ENCODE measurements at regions not wholly inside any gene's neighbourhood (a gene's known extent, or its start where the extent isn't known, plus 50 kb on each side); places are given as distances from the start of the nearest gene placed in this dataset.

DNA sequence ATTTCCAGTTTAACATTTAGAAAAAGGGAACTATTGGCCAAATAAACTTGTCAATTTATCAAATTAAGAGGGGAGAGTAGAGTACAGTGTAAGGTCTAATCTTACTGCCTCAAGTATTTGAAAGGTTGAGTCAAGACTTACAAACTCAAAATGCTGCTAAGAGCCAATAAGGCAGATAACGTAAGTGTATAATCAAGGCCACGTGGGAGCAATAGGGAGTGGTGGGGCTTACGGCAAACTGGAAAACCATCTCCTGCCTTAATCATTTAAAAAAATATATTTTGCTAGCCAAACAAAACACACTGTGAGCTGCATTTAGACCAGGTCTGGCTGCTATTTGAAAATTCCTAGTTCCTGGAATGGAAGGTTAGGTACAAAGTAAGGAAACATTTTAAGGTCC lies 107.3 kb upstream of the FRMD4B start:
- H3K36me3 ChIP-seq: no peaks in the 10 kb centered on the region
- H3K4me3 ChIP-seq (ENCODE audit: low read depth, low read length): no peak overlapping the region
- TF ChIP-seq, protein P1, sequence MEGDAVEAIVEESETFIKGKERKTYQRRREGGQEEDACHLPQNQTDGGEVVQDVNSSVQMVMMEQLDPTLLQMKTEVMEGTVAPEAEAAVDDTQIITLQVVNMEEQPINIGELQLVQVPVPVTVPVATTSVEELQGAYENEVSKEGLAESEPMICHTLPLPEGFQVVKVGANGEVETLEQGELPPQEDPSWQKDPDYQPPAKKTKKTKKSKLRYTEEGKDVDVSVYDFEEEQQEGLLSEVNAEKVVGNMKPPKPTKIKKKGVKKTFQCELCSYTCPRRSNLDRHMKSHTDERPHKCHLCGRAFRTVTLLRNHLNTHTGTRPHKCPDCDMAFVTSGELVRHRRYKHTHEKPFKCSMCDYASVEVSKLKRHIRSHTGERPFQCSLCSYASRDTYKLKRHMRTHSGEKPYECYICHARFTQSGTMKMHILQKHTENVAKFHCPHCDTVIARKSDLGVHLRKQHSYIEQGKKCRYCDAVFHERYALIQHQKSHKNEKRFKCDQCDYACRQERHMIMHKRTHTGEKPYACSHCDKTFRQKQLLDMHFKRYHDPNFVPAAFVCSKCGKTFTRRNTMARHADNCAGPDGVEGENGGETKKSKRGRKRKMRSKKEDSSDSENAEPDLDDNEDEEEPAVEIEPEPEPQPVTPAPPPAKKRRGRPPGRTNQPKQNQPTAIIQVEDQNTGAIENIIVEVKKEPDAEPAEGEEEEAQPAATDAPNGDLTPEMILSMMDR (IDR thresholded peaks at IDR 0.05; ENCODE audit: low read depth, low read length): no peak
- H3K27me3 ChIP-seq: no peaks in the 10 kb centered on the region
- DNase-seq: no peak
- peaks cover 13% of the 10 kb centered on the region for H3K4me1 ChIP-seq
- no peaks in the 10 kb centered on the region; the same call in 1 of the 2 replicates for H3K9me3 ChIP-seq

DNA sequence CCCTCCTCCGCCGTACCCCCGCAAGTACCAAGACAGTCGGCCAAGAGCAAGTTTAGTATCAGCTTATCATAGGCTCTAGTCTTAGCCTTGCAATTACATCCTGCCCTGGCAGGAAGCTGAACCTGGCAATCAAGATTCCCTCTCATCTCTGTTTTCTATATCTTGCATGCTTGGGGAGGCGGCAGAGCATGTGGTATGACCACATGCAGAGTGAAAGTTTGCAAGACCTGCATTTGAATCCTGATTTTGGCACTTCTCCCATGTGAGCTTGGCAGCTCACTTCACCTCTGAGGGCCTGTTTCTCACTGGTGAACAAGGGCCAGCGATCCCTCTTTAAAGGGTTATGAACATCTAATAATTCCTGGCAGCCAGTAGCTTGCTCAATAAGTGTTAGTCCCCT lies 106.1 kb upstream of the FRMD4B start:
- H3K36me3 ChIP-seq: no peaks in the 10 kb centered on the region
- peaks cover 13% of the 10 kb centered on the region for H3K4me1 ChIP-seq
- no peaks in the 10 kb centered on the region; the same call in 1 of the 2 replicates for H3K9me3 ChIP-seq
- TF ChIP-seq, protein P1 (IDR thresholded peaks at IDR 0.05; ENCODE audit: low read depth, low read length): no peak
- peak; percentile 31 for DNase-seq
- H3K27me3 ChIP-seq: no peaks in the 10 kb centered on the region
- no peak overlapping the region; the same call in 1 of the 2 replicates for H3K4me3 ChIP-seq (ENCODE audit: low read depth, low read length)

DNA sequence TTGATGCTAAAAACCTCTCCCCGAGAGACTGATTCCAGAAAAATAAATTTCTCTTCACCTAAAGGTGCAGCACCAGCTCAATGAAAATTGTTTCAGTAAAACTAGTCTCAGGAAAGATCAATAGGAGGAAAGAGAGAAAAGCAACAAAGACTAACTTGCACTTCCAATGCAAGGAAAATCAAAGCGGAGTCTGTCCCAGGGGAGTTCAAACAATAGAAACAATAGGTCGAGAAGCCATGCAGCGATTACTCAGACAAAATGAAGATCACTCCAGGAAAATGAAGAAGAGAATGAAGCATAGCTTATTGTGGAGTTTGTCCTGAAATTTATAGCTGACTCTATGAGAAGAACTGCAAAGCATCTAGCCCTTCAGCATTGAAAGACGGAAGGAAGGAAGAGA lies 105.1 kb upstream of the FRMD4B start:
- Histone ChIP-seq H3K4me3 (ENCODE audit: low read depth, low read length) (no peak overlapping the region), H3K27me3 (no peaks in the 10 kb centered on the region), H3K9me3 (no peaks in the 10 kb centered on the region; the same call in 1 of the 2 replicates), H3K4me1 (peaks cover 13% of the 10 kb centered on the region), H3K36me3 (no peaks in the 10 kb centered on the region)
- TF ChIP-seq, protein P1 (IDR thresholded peaks at IDR 0.05; ENCODE audit: low read depth, low read length): no peak
- DNase-seq: no peak

- no peaks in the 10 kb centered on the region for H3K36me3 ChIP-seq
- peaks cover 13% of the 10 kb centered on the region for H3K4me1 ChIP-seq
- H3K27me3 ChIP-seq: no peaks in the 10 kb centered on the region
- no peaks in the 10 kb centered on the region; the same call in 1 of the 2 replicates for H3K9me3 ChIP-seq
- H3K4me3 ChIP-seq (ENCODE audit: low read depth, low read length): no peak overlapping the region
- DNase-seq: no peak
- TF ChIP-seq, protein P1 (IDR thresholded peaks at IDR 0.05; ENCODE audit: low read depth, low read length): no peak
These were observed 104.3 kb upstream of the FRMD4B start for GRCh38 chr3:69490235-69490634.

GRCh38 chr3:69488026-69488425 lies 102.1 kb upstream of the FRMD4B start:
- Histone ChIP-seq H3K4me3 (ENCODE audit: low read depth, low read length) (no peak overlapping the region), H3K36me3 (no peaks in the 10 kb centered on the region), H3K4me1 (peaks cover 13% of the 10 kb centered on the region), H3K9me3 (no peaks in the 10 kb centered on the region; the same call in 1 of the 2 replicates), H3K27me3 (no peaks in the 10 kb centered on the region)
- TF ChIP-seq, protein P1 (IDR thresholded peaks at IDR 0.05; ENCODE audit: low read depth, low read length): no peak
- DNase-seq: no peak

DNA sequence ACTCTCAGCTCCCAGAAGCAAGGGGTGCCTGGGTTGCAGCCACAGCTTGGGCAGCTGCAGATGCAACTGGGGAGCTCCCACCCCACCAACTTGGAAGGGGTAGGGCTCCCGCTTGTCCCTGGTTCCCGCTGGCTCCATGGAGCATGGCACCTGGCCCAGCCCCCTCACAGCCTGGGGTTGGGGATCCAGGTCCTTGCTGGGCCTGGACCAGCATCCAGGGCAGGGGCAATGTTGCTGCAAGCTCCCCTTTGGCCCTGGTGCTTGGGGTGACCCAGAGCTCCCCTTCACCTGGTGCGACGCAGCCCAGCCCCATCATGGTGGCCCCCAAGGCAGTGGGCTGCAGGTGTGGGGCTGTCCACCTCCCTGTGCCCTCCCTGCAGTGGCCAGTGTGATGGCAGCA lies 99.6 kb upstream of the FRMD4B start:
- DNase-seq: no peak
- TF ChIP-seq, protein P1 (IDR thresholded peaks at IDR 0.05; ENCODE audit: low read depth, low read length): no peak

More for the DNA sequence above, 99.6 kb upstream of the FRMD4B start:
- Histone ChIP-seq H3K36me3 (no peaks in the 10 kb centered on the region; the same call in 1 of the 2 replicates), H3K9me3 (no peaks in the 10 kb centered on the region; the same call in 1 of the 2 replicates), H3K27me3 (no peaks in the 10 kb centered on the region), H3K4me3 (ENCODE audit: low read depth, low read length) (no peak overlapping the region), H3K4me1 (no peaks in the 10 kb centered on the region)

All from BE2C (cell line).